Panc1 (cell line): ENCODE measurements at regions not wholly inside any gene's neighbourhood (a gene's known extent, or its start where the extent isn't known, plus 50 kb on each side); places are given as distances from the start of the nearest gene placed in this dataset.

Source experiments
- ATAC-seq: fragments of 200-7000 bp; cut with Tn5 transposase; 2 replicates; pipeline ENCODE4 v1.9.1; 2020; ENCODE audit warnings: mild to moderate bottlenecking, moderate library complexity
- BruUV-seq: library from RNA; stranded (reverse); fragments of 400-500 nt; replicated peaks from 2 replicates; lab custom pipeline; 2021; lab: Mats Ljungman, UMichigan
- CTCF ChIA-PET: fragments of 300-600 bp; sonication (Branson Sonifier 250); formaldehyde crosslinking; loops from one replicate; lab custom pipeline; 2022; ENCODE audit warnings: antibody characterized with exemption; lab: Charles Lee
- POLR2A ChIA-PET: fragments of 300-600 bp; sonication (Branson Sonifier 250); formaldehyde crosslinking; loops from one replicate; lab custom pipeline; 2022; ENCODE audit warnings: antibody characterized with exemption; lab: Charles Lee
- DNase-seq: peaks from one replicate; pipeline ENCODE4 v3.0.0-alpha.2; 2010; ENCODE audit warnings: low read depth, low spot score
- H3K27ac ChIP-seq: 2 replicates; pipeline ENCODE4 v1.5.1; 2011; ENCODE audit warnings: mild to moderate bottlenecking, low read length, inconsistent platforms
- H3K27me3 ChIP-seq: fragments of 200-500 bp; sonication (Bioruptor generic); 2 replicates; pipeline ENCODE4 v1.6.0; 2014; ENCODE audit warnings: low read length, inconsistent platforms; ENCODE audit not compliant: control insufficient read depth, insufficient read depth
- H3K36me3 ChIP-seq: fragments of 200-500 bp; sonication (Bioruptor generic); 2 replicates; pipeline ENCODE4 v1.5.1; 2014; ENCODE audit warnings: inconsistent platforms, mild to moderate bottlenecking, low read length, moderate library complexity; ENCODE audit not compliant: control insufficient read depth, insufficient read depth
- H3K4me1 ChIP-seq: 2 replicates; pipeline ENCODE4 v1.5.1; 2011; ENCODE audit warnings: inconsistent platforms, mild to moderate bottlenecking, low read length, moderate library complexity; ENCODE audit not compliant: control insufficient read depth, insufficient read depth
- H3K4me3 ChIP-seq, 2 experiments: 2 replicates each; pipeline ENCODE4 v1.5.1; 2011 to 2012; ENCODE audit warnings: low read depth in 2 of 2, low read length in 2 of 2, mild to moderate bottlenecking in 2 of 2, inconsistent platforms in 1 of 2, moderate library complexity in 1 of 2
- H3K9me3 ChIP-seq: fragments of 200-500 bp; sonication (Bioruptor generic); 2 replicates; pipeline ENCODE4 v1.5.1; 2014; ENCODE audit warnings: low read depth, mild to moderate bottlenecking, inconsistent platforms, low read length, moderate library complexity; ENCODE audit not compliant: control insufficient read depth, insufficient read depth
- POLR2AphosphoS5 ChIP-seq: IDR thresholded peaks from 2 replicates; pipeline ENCODE4 v1.6.1; 2012; ENCODE audit warnings: mild to moderate bottlenecking, low read depth, low read length, moderate library complexity
- SIN3A ChIP-seq: IDR thresholded peaks from 2 replicates; pipeline ENCODE4 v1.6.1; 2012; ENCODE audit warnings: low read depth, mild to moderate bottlenecking, low read length, moderate library complexity, borderline replicate concordance; ENCODE audit not compliant: insufficient read depth
- TCF7L2 ChIP-seq: IDR thresholded peaks from 2 replicates; pipeline ENCODE4 v1.6.1; 2011; ENCODE audit warnings: mild to moderate bottlenecking, low read depth, low read length, inconsistent platforms
- in situ Hi-C: cut with HindIII; loops from 2 replicates; pipeline ENCODE4 v1.10.0; 2016; ENCODE audit warnings: low sequenced_read_pairs, low pct_unique_long_range_greater_than_20kb
- intact Hi-C: fragments of 100-400 bp; cut with micrococcal nuclease; formaldehyde crosslinking; loops from one replicate; pipeline ENCODE4 v1.10.0; 2022; ENCODE audit not compliant: unreplicated experiment
- TF ChIP-seq, protein P1 (sequence below): fragments of 450-650 bp; IDR thresholded peaks from 2 replicates; pipeline ENCODE4 v1.5.1; 2017; ENCODE audit warnings: mild to moderate bottlenecking
- TF ChIP-seq, protein P2 (sequence below), 2 experiments: IDR thresholded peaks; 2 replicates each; pipeline ENCODE4 v1.6.1; 2011 to 2012; ENCODE audit warnings: low read depth in 2 of 2, control low read depth in 1 of 2, low read length in 1 of 2, mild to moderate bottlenecking in 1 of 2, moderate library complexity in 1 of 2; ENCODE audit not compliant: insufficient read depth in 1 of 2

DNA sequence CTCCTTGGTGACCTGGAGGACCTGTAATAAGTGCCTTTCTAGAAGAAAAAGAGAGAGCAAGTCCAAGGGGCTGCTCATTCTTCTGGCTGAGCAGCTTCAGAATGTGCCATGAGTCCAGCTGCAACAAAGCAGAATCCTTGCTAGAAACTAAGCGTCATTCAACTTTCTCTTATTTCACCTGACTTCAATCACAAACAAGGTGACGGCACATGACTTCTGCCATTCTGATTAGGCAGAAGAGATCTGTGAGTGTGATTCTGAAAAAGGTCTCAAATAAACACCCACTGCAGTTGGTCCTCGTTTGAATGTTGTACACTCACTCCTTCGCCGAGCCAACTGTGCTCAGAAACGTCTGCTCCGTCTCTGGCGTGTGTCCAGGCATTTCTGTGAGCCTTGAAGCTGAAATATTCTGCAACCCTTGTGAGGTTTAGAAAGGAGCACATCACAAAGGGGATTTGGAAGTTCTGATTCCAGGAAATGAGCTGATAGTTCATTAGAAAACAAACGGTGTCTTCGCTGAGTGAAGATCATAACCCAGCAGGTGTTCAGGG is 623.8 kb upstream of the KIRREL3 start:
- BruUV-seq, result no TSS peak
- in situ Hi-C loops, result no loop called here
- POLR2A ChIA-PET, result no interaction called here
- no peaks in the 10 kb centered on the region for H3K4me1 ChIP-seq
- no peaks in the 10 kb centered on the region for H3K27me3 ChIP-seq
- CTCF ChIA-PET, result no interaction called here
- H3K36me3 ChIP-seq, result no peaks in the 10 kb centered on the region
- no peak for ATAC-seq
- no peak for TF ChIP-seq POLR2AphosphoS5
- TF ChIP-seq, protein P1, sequence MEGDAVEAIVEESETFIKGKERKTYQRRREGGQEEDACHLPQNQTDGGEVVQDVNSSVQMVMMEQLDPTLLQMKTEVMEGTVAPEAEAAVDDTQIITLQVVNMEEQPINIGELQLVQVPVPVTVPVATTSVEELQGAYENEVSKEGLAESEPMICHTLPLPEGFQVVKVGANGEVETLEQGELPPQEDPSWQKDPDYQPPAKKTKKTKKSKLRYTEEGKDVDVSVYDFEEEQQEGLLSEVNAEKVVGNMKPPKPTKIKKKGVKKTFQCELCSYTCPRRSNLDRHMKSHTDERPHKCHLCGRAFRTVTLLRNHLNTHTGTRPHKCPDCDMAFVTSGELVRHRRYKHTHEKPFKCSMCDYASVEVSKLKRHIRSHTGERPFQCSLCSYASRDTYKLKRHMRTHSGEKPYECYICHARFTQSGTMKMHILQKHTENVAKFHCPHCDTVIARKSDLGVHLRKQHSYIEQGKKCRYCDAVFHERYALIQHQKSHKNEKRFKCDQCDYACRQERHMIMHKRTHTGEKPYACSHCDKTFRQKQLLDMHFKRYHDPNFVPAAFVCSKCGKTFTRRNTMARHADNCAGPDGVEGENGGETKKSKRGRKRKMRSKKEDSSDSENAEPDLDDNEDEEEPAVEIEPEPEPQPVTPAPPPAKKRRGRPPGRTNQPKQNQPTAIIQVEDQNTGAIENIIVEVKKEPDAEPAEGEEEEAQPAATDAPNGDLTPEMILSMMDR, result no peak
- TF ChIP-seq, protein P2, sequence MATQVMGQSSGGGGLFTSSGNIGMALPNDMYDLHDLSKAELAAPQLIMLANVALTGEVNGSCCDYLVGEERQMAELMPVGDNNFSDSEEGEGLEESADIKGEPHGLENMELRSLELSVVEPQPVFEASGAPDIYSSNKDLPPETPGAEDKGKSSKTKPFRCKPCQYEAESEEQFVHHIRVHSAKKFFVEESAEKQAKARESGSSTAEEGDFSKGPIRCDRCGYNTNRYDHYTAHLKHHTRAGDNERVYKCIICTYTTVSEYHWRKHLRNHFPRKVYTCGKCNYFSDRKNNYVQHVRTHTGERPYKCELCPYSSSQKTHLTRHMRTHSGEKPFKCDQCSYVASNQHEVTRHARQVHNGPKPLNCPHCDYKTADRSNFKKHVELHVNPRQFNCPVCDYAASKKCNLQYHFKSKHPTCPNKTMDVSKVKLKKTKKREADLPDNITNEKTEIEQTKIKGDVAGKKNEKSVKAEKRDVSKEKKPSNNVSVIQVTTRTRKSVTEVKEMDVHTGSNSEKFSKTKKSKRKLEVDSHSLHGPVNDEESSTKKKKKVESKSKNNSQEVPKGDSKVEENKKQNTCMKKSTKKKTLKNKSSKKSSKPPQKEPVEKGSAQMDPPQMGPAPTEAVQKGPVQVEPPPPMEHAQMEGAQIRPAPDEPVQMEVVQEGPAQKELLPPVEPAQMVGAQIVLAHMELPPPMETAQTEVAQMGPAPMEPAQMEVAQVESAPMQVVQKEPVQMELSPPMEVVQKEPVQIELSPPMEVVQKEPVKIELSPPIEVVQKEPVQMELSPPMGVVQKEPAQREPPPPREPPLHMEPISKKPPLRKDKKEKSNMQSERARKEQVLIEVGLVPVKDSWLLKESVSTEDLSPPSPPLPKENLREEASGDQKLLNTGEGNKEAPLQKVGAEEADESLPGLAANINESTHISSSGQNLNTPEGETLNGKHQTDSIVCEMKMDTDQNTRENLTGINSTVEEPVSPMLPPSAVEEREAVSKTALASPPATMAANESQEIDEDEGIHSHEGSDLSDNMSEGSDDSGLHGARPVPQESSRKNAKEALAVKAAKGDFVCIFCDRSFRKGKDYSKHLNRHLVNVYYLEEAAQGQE (IDR thresholded peaks at IDR 0.05; ENCODE audit: insufficient read depth in 1 of 2, low read depth in 2 of 2, low read length in 1 of 2), result no peak
- TF ChIP-seq SIN3A, result no peak
- no peak for TF ChIP-seq TCF7L2
- DNase-seq, result no peak
- intact Hi-C loops, result no loop called here
- H3K9me3 ChIP-seq, result no peaks in the 10 kb centered on the region
- H3K4me3 ChIP-seq, result no peak overlapping the region
- no peak overlapping the region for H3K27ac ChIP-seq

DNA sequence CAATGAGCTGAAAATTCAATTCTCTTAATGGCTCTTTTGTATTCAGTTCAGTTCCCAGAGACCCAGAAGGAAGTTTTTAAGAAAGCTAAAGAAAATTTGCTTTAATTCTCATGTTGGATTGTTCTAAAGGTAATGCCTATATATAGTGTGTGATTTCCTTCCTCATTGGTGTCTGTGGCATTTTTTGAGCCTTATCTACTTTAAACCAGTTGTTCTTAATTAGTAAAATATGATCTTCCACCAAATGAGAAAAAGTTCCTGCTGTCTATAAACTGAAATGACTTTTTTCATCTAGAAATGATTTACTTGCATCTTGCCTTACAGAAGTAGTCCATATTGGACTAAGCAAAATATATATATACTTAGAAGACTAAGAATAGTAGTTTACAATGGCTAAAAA is 622.1 kb upstream of the KIRREL3 start:
- no peaks in the 10 kb centered on the region for H3K9me3 ChIP-seq
- H3K36me3 ChIP-seq, result no peaks in the 10 kb centered on the region
- ATAC-seq (no peak), DNase-seq (no peak)
- H3K4me3 ChIP-seq, result no peak overlapping the region
- ChIA-PET POLR2A (no interaction called here), CTCF (no interaction called here)
- no peaks in the 10 kb centered on the region for H3K4me1 ChIP-seq
- no peak overlapping the region for H3K27ac ChIP-seq
- in situ Hi-C loops, result no loop called here
- BruUV-seq, result no TSS peak
- intact Hi-C loops, result no loop called here
- no peak for TF ChIP-seq SIN3A
- TF ChIP-seq, protein P1, result no peak
- no peak for TF ChIP-seq POLR2AphosphoS5
- TF ChIP-seq, protein P2 (IDR thresholded peaks at IDR 0.05; ENCODE audit: insufficient read depth in 1 of 2, low read depth in 2 of 2, low read length in 1 of 2), result no peak
- TF ChIP-seq TCF7L2, result no peak
- H3K27me3 ChIP-seq, result no peaks in the 10 kb centered on the region
